PC-9 (cell line): ENCODE measurements at regions not wholly inside any gene's neighbourhood (a gene's known extent, or its start where the extent isn't known, plus 50 kb on each side); places are given as distances from the start of the nearest gene placed in this dataset.

Experiments
- CTCF ChIP-seq: fragments of 200-600 bp; sonication (generic); conservative IDR thresholded peaks from 2 replicates; pipeline ENCODE4 v1.6.1; 2017; ENCODE audit warnings: mixed run types, antibody characterized with exemption, mild to moderate bottlenecking, moderate library complexity
- EZH2 ChIP-seq: fragments of 200-600 bp; sonication (generic); IDR thresholded peaks from 2 replicates; pipeline ENCODE4 v1.8.0; 2017; ENCODE audit warnings: antibody characterized with exemption, low read depth

GRCh38 chr18:76568731-76569130 lies 73.7 kb upstream of the ZNF516 start:
- no peak for TF ChIP-seq CTCF
- no peak for TF ChIP-seq EZH2
